T47D (cell line): ENCODE measurements at regions not wholly inside any gene's neighbourhood (a gene's known extent, or its start where the extent isn't known, plus 50 kb on each side); places are given as distances from the start of the nearest gene placed in this dataset.

Experiments
- DNase-seq, 2 experiments: peaks; one replicate each; pipeline versions ENCODE4 v3.0.0 to v3.0.0-alpha.2; 2011 to 2012; ENCODE audit warnings: low read depth in 1 of 2, low spot score in 1 of 2
- JUND ChIP-seq: IDR thresholded peaks from 2 replicates; pipeline ENCODE4 v1.6.1; 2012; ENCODE audit warnings: low read depth
- in situ Hi-C: cut with HindIII; loops from 2 replicates; pipeline ENCODE4 v1.10.0; 2016; ENCODE audit warnings: low sequenced_read_pairs, low pct_unique_long_range_greater_than_20kb

GRCh38 chr12:107480836-107481608 is 204.6 kb upstream of the PWP1 start:
- in situ Hi-C loops: no loop called here
- no peak for DNase-seq
- TF ChIP-seq JUND: no peak

GRCh38 chr12:107484230-107484629 is 201.4 kb upstream of the PWP1 start:
- TF ChIP-seq JUND: no peak
- in situ Hi-C loops: no loop called here
- DNase-seq: no peak

GRCh38 chr12:107484941-107485340 is 200.7 kb upstream of the PWP1 start:
- in situ Hi-C loops: no loop called here
- no peak for DNase-seq
- TF ChIP-seq JUND: no peak

GRCh38 chr12:107485731-107486130 is 199.9 kb upstream of the PWP1 start:
- in situ Hi-C loops: no loop called here
- no peak for TF ChIP-seq JUND
- DNase-seq: no peak

- in situ Hi-C loops: no loop called here
- no peak for TF ChIP-seq JUND
- no peak for DNase-seq
Measured at GRCh38 chr12:107486140-107486892, 199.3 kb upstream of the PWP1 start.

- peak in 1 of 2 experiments; percentile 76 for DNase-seq
- in situ Hi-C loops: no loop called here
- no peak for TF ChIP-seq JUND
Measured at GRCh38 chr12:107487011-107487680, 198.5 kb upstream of the PWP1 start.

GRCh38 chr12:107488666-107489065 is 196.9 kb upstream of the PWP1 start:
- DNase-seq: no peak
- no peak for TF ChIP-seq JUND
- in situ Hi-C loops: no loop called here

GRCh38 chr12:107490010-107490409 is 195.6 kb upstream of the PWP1 start:
- in situ Hi-C loops: no loop called here
- no peak for DNase-seq
- no peak for TF ChIP-seq JUND

- in situ Hi-C loops: no loop called here
- DNase-seq: no peak
- no peak for TF ChIP-seq JUND
Measured at GRCh38 chr12:107491856-107492255, 193.7 kb upstream of the PWP1 start.

GRCh38 chr12:107492393-107493134 is 193.0 kb upstream of the PWP1 start:
- in situ Hi-C loops: no loop called here

GRCh38 chr12:107493135-107493494 is 192.5 kb upstream of the PWP1 start:
- TF ChIP-seq JUND: no peak
- in situ Hi-C loops: no loop called here
- DNase-seq: no peak

More at GRCh38 chr12:107492393-107493134, 193.0 kb upstream of the PWP1 start:
- TF ChIP-seq JUND: no peak
- no peak for DNase-seq

GRCh38 chr12:107493666-107494065 is 191.9 kb upstream of the PWP1 start:
- in situ Hi-C loops: no loop called here
- no peak for TF ChIP-seq JUND
- DNase-seq: peak in 1 of 2 experiments; percentile 41
